ENCODE measurements at regions not wholly inside any gene's neighbourhood (a gene's known extent, or its start where the extent isn't known, plus 50 kb on each side); places are given as distances from the start of the nearest gene placed in this dataset.
A peak's percentile ranks its signal among the peaks of the same experiment; 100 is the strongest.

DNA sequence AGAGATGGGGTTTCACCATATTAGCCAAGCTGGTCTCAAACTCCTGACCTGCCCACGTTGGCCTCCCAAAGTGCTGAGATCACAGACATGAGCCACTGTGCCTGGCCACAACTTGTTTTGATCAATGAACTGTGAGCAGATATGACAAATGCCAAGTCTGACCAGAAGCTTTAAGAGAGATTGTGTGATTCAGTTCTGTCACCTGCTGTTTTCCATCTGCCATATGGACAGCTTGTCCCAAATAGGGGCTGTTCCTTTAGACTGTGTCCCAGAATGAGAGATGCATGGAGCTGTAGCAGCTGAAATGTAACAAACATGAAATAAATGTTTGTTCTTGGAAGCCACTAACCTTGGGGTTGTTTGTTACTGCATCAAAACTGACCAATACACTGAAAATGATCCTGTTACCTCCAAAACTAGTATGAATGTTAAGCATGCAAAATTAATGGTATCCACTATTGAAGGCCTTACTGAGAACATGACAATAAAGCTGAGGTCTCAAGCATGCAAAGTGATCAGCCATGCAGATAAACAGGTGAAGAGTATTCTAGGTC is 65.9 kb upstream of the MED13L start:
- H3K4me1 ChIP-seq (ENCODE audit: control insufficient read depth in 3 of 3, insufficient read depth in 3 of 3, low read length in 3 of 3), result peaks cover 0 to 4% (median 4%) of the 10 kb centered on the region in 3 donors
- H3K36me3 ChIP-seq (ENCODE audit: control insufficient read depth in 3 of 3, insufficient read depth in 3 of 3, low read length in 3 of 3), result no peaks in the 10 kb centered on the region
- no peak overlapping the region for H3K27ac ChIP-seq (ENCODE audit: low read depth, low read length)
- H3K9me3 ChIP-seq (ENCODE audit: control insufficient read depth in 3 of 3, low read length in 3 of 3), result peaks cover 0 to 3% (median 0%) of the 10 kb centered on the region in 3 donors
- H3K9ac ChIP-seq (ENCODE audit: low read depth in 1 of 3, low read length in 3 of 3), result no peak overlapping the region
- no peak overlapping the region for H3K4me3 ChIP-seq (ENCODE audit: low read length in 3 of 3)
- no peaks in the 10 kb centered on the region for H3K27me3 ChIP-seq (ENCODE audit: control insufficient read depth in 3 of 3, insufficient read depth in 3 of 3, low read length in 3 of 3)

GRCh38 chr12:116346222-116346621 is 68.7 kb upstream of the MED13L start:
- H3K27me3 ChIP-seq (ENCODE audit: control insufficient read depth in 3 of 3, insufficient read depth in 3 of 3, low read length in 3 of 3), result no peaks in the 10 kb centered on the region
- no peak overlapping the region for H3K27ac ChIP-seq (ENCODE audit: low read depth, low read length)
- H3K36me3 ChIP-seq (ENCODE audit: control insufficient read depth in 3 of 3, insufficient read depth in 3 of 3, low read length in 3 of 3), result no peaks in the 10 kb centered on the region
- no peak overlapping the region for H3K9ac ChIP-seq (ENCODE audit: low read depth in 1 of 3, low read length in 3 of 3)
- no peak overlapping the region for H3K4me3 ChIP-seq (ENCODE audit: low read length in 3 of 3)
- peaks cover 0 to 4% (median 4%) of the 10 kb centered on the region in 3 donors for H3K4me1 ChIP-seq (ENCODE audit: control insufficient read depth in 3 of 3, insufficient read depth in 3 of 3, low read length in 3 of 3)
- H3K9me3 ChIP-seq (ENCODE audit: control insufficient read depth in 3 of 3, low read length in 3 of 3), result peaks cover 0 to 3% (median 0%) of the 10 kb centered on the region in 3 donors

- Histone ChIP-seq H3K4me1 (ENCODE audit: control insufficient read depth in 3 of 3, insufficient read depth in 3 of 3, low read length in 3 of 3) (peaks cover 0 to 4% (median 4%) of the 10 kb centered on the region in 3 donors), H3K9ac (ENCODE audit: low read depth in 1 of 3, low read length in 3 of 3) (no peak overlapping the region), H3K27ac (ENCODE audit: low read depth, low read length) (no peak overlapping the region), H3K4me3 (ENCODE audit: low read length in 3 of 3) (no peak overlapping the region), H3K9me3 (ENCODE audit: control insufficient read depth in 3 of 3, low read length in 3 of 3) (peaks cover 0 to 3% (median 0%) of the 10 kb centered on the region in 3 donors), H3K27me3 (ENCODE audit: control insufficient read depth in 3 of 3, insufficient read depth in 3 of 3, low read length in 3 of 3) (no peaks in the 10 kb centered on the region), H3K36me3 (ENCODE audit: control insufficient read depth in 3 of 3, insufficient read depth in 3 of 3, low read length in 3 of 3) (no peaks in the 10 kb centered on the region)
Observed at GRCh38 chr12:116346741-116347140, 69.2 kb upstream of the MED13L start.

DNA sequence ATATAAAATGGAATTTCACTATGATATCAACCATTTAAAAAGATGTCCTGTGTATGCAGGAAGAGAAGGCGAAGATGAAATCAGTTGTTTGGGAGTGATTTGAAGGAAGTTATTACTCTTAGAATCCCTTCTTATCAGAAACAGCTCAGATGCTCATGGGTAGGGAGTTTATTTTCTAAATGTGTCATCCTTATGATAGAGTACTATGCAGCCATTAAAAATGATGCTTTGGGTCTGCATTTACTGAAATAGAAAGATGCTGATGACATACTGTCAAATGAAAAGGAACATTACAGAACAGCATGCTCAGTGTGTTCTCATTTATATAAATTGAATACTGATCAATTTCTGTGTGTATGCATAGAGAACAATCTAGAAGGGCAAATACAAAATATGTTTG is 69.8 kb upstream of the MED13L start:
- no peak overlapping the region for H3K4me3 ChIP-seq (ENCODE audit: low read length in 3 of 3)
- no peaks in the 10 kb centered on the region for H3K27me3 ChIP-seq (ENCODE audit: control insufficient read depth in 3 of 3, insufficient read depth in 3 of 3, low read length in 3 of 3)
- peaks cover 0 to 4% (median 4%) of the 10 kb centered on the region in 3 donors for H3K4me1 ChIP-seq (ENCODE audit: control insufficient read depth in 3 of 3, insufficient read depth in 3 of 3, low read length in 3 of 3)
- no peak overlapping the region for H3K9ac ChIP-seq (ENCODE audit: low read depth in 1 of 3, low read length in 3 of 3)
- H3K27ac ChIP-seq (ENCODE audit: low read depth, low read length), result no peak overlapping the region
- no peaks in the 10 kb centered on the region for H3K36me3 ChIP-seq (ENCODE audit: control insufficient read depth in 3 of 3, insufficient read depth in 3 of 3, low read length in 3 of 3)
- peaks cover 0 to 2% (median 0%) of the 10 kb centered on the region in 3 donors for H3K9me3 ChIP-seq (ENCODE audit: control insufficient read depth in 3 of 3, low read length in 3 of 3)

DNA sequence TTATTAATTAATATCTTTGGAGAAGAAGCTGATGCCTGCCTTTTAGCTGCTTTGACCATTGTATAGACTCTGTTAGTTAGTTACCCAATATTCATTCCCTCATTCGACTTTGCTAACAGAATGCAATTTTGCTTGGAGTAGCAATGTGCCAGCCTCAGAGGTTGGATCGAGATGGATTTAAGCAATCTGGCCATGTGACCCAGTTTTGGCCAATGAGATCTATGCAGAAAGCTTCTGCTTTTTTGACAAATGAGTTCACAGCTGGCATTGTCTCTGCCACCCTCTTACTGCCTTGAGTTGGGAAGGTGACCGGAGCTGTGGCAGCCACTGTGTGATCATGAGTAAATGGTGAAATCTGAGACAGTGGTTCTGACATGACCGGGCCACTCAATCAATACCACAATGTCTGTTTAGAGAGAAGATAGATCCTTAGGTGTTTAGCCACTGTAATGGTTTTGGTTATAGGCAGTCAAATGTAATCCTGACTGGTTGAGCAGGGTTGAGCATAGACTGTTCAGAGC is 74.9 kb upstream of the MED13L start:
- Histone ChIP-seq H3K4me3 (ENCODE audit: low read length in 3 of 3) (no peak overlapping the region), H3K36me3 (ENCODE audit: control insufficient read depth in 3 of 3, insufficient read depth in 3 of 3, low read length in 3 of 3) (no peaks in the 10 kb centered on the region), H3K9me3 (ENCODE audit: control insufficient read depth in 3 of 3, low read length in 3 of 3) (no peaks in the 10 kb centered on the region), H3K9ac (ENCODE audit: low read depth in 1 of 3, low read length in 3 of 3) (no peak overlapping the region), H3K4me1 (ENCODE audit: control insufficient read depth in 3 of 3, insufficient read depth in 3 of 3, low read length in 3 of 3) (no peaks in the 10 kb centered on the region), H3K27ac (ENCODE audit: low read depth, low read length) (no peak overlapping the region), H3K27me3 (ENCODE audit: control insufficient read depth in 3 of 3, insufficient read depth in 3 of 3, low read length in 3 of 3) (no peaks in the 10 kb centered on the region)

GRCh38 chr12:116353958-116354357 is 76.5 kb upstream of the MED13L start:
- no peaks in the 10 kb centered on the region for H3K9me3 ChIP-seq (ENCODE audit: control insufficient read depth in 3 of 3, low read length in 3 of 3)
- no peak overlapping the region for H3K9ac ChIP-seq (ENCODE audit: low read depth in 1 of 3, low read length in 3 of 3)
- H3K4me3 ChIP-seq (ENCODE audit: low read length in 3 of 3), result no peak overlapping the region
- no peak overlapping the region for H3K27ac ChIP-seq (ENCODE audit: low read depth, low read length)
- no peaks in the 10 kb centered on the region for H3K36me3 ChIP-seq (ENCODE audit: control insufficient read depth in 3 of 3, insufficient read depth in 3 of 3, low read length in 3 of 3)
- no peaks in the 10 kb centered on the region for H3K27me3 ChIP-seq (ENCODE audit: control insufficient read depth in 3 of 3, insufficient read depth in 3 of 3, low read length in 3 of 3)
- H3K4me1 ChIP-seq (ENCODE audit: control insufficient read depth in 3 of 3, insufficient read depth in 3 of 3, low read length in 3 of 3), result peaks cover 4 to 5% (median 5%) of the 10 kb centered on the region in 3 donors

GRCh38 chr12:116354534-116354933 is 77.0 kb upstream of the MED13L start:
- no peaks in the 10 kb centered on the region for H3K9me3 ChIP-seq (ENCODE audit: control insufficient read depth in 3 of 3, low read length in 3 of 3)
- H3K4me1 ChIP-seq (ENCODE audit: control insufficient read depth in 3 of 3, insufficient read depth in 3 of 3, low read length in 3 of 3), result peaks cover 8 to 10% (median 10%) of the 10 kb centered on the region in 3 donors
- H3K27me3 ChIP-seq (ENCODE audit: control insufficient read depth in 3 of 3, insufficient read depth in 3 of 3, low read length in 3 of 3), result no peaks in the 10 kb centered on the region
- no peak overlapping the region for H3K4me3 ChIP-seq (ENCODE audit: low read length in 3 of 3)
- H3K9ac ChIP-seq (ENCODE audit: low read depth in 1 of 3, low read length in 3 of 3), result no peak overlapping the region
- H3K36me3 ChIP-seq (ENCODE audit: control insufficient read depth in 3 of 3, insufficient read depth in 3 of 3, low read length in 3 of 3), result no peaks in the 10 kb centered on the region
- H3K27ac ChIP-seq (ENCODE audit: low read depth, low read length), result no peak overlapping the region

- no peaks in the 10 kb centered on the region for H3K36me3 ChIP-seq (ENCODE audit: control insufficient read depth in 3 of 3, insufficient read depth in 3 of 3, low read length in 3 of 3)
- no peak overlapping the region for H3K9ac ChIP-seq (ENCODE audit: low read depth in 1 of 3, low read length in 3 of 3)
- no peaks in the 10 kb centered on the region for H3K27me3 ChIP-seq (ENCODE audit: control insufficient read depth in 3 of 3, insufficient read depth in 3 of 3, low read length in 3 of 3)
- no peak overlapping the region for H3K4me3 ChIP-seq (ENCODE audit: low read length in 3 of 3)
- H3K27ac ChIP-seq (ENCODE audit: low read depth, low read length), result no peak overlapping the region
- H3K4me1 ChIP-seq (ENCODE audit: control insufficient read depth in 3 of 3, insufficient read depth in 3 of 3, low read length in 3 of 3), result peaks cover 9 to 13% (median 12%) of the 10 kb centered on the region in 3 donors
- no peaks in the 10 kb centered on the region for H3K9me3 ChIP-seq (ENCODE audit: control insufficient read depth in 3 of 3, low read length in 3 of 3)
Observed at GRCh38 chr12:116354950-116355783, 77.7 kb upstream of the MED13L start.

- Histone ChIP-seq H3K4me3 (ENCODE audit: low read length in 3 of 3) (peak overlapping the region; percentile 2 to 60 (median 15)), H3K27ac (ENCODE audit: low read depth, low read length) (peak overlapping the region; percentile 75), H3K36me3 (ENCODE audit: control insufficient read depth in 3 of 3, insufficient read depth in 3 of 3, low read length in 3 of 3) (no peaks in the 10 kb centered on the region), H3K9me3 (ENCODE audit: control insufficient read depth in 3 of 3, low read length in 3 of 3) (no peaks in the 10 kb centered on the region), H3K4me1 (ENCODE audit: control insufficient read depth in 3 of 3, insufficient read depth in 3 of 3, low read length in 3 of 3) (peaks cover 23 to 28% (median 24%) of the 10 kb centered on the region in 3 donors), H3K9ac (ENCODE audit: low read depth in 1 of 3, low read length in 3 of 3) (peak overlapping the region in 2 of 3 donors; percentile 5 to 63), H3K27me3 (ENCODE audit: control insufficient read depth in 3 of 3, insufficient read depth in 3 of 3, low read length in 3 of 3) (no peaks in the 10 kb centered on the region)
Observed at GRCh38 chr12:116358536-116358892, 81.0 kb upstream of the MED13L start.

Measured in skeletal muscle tissue (tissue), 3 donors.